Cardiac muscle cell (in vitro differentiated cells and primary cell): ENCODE measurements at regions not wholly inside any gene's neighbourhood (a gene's known extent, or its start where the extent isn't known, plus 50 kb on each side); places are given as distances from the start of the nearest gene placed in this dataset.

ENCODE experiments used
- DNase-seq, 2 donors: peaks; one replicate each; pipeline versions ENCODE4 v3.0.0 to v3.0.0-alpha.2; 2010 to 2017; ENCODE audit warnings: low read depth in 1 of 2, low spot score in 1 of 2
- H3K27ac ChIP-seq: fragments of 200-600 bp; sonication (generic); 2 replicates; pipeline ENCODE4 v1.5.1; 2016
- H3K27me3 ChIP-seq: fragments of 200-600 bp; sonication (generic); 2 replicates; pipeline ENCODE4 v1.6.0; 2016; ENCODE audit warnings: control low read depth
- H3K36me3 ChIP-seq: fragments of 200-600 bp; sonication (generic); 2 replicates; pipeline ENCODE4 v1.5.1; 2016; ENCODE audit warnings: control low read depth
- H3K4me1 ChIP-seq: fragments of 200-600 bp; sonication (generic); 2 replicates; pipeline ENCODE4 v1.8.1; 2017; ENCODE audit warnings: low read depth, mild to moderate bottlenecking, mixed run types
- H3K4me3 ChIP-seq: fragments of 200-600 bp; sonication (generic); 2 replicates; pipeline ENCODE4 v1.5.1; 2016; ENCODE audit warnings: mild to moderate bottlenecking
- H3K9me3 ChIP-seq: fragments of 200-600 bp; sonication (generic); 2 replicates; pipeline ENCODE4 v1.5.1; 2017; ENCODE audit warnings: low read depth, mild to moderate bottlenecking, control low read depth
- CTCF ChIP-seq: IDR thresholded peaks from 2 replicates; pipeline ENCODE4 v1.5.1; 2012; ENCODE audit warnings: low read depth, mild to moderate bottlenecking, low read length

GRCh38 chr6:43949551-43949991 is 177.7 kb downstream of the MRPL14 start:
- H3K4me3 ChIP-seq, result no peak overlapping the region
- no peaks in the 10 kb centered on the region for H3K9me3 ChIP-seq
- peak in 1 of 2 donors; percentile 52 for DNase-seq
- peaks cover 28% of the 10 kb centered on the region for H3K4me1 ChIP-seq
- no peaks in the 10 kb centered on the region for H3K36me3 ChIP-seq
- peak overlapping the region; percentile 50 for H3K27ac ChIP-seq
- no peak for TF ChIP-seq CTCF
- H3K27me3 ChIP-seq, result no peaks in the 10 kb centered on the region

GRCh38 chr6:43948527-43949485 is 178.4 kb downstream of the MRPL14 start:
- H3K4me1 ChIP-seq, result peaks cover 32% of the 10 kb centered on the region
- peak in 1 of 2 donors; percentile 84 for DNase-seq
- H3K9me3 ChIP-seq, result no peaks in the 10 kb centered on the region
- H3K36me3 ChIP-seq, result no peaks in the 10 kb centered on the region
- no peak overlapping the region for H3K4me3 ChIP-seq
- no peaks in the 10 kb centered on the region for H3K27me3 ChIP-seq
- H3K27ac ChIP-seq, result peak overlapping the region; percentile 50
- no peak for TF ChIP-seq CTCF

GRCh38 chr6:43947860-43948259 is 177.8 kb downstream of the VEGFA start:
- H3K4me1 ChIP-seq, result peaks cover 33% of the 10 kb centered on the region
- DNase-seq, result no peak
- no peaks in the 10 kb centered on the region for H3K36me3 ChIP-seq
- no peak for TF ChIP-seq CTCF
- H3K9me3 ChIP-seq, result no peaks in the 10 kb centered on the region
- no peak overlapping the region for H3K4me3 ChIP-seq
- H3K27ac ChIP-seq, result no peak overlapping the region
- H3K27me3 ChIP-seq, result no peaks in the 10 kb centered on the region

GRCh38 chr6:43946641-43947363 is 176.8 kb downstream of the VEGFA start:
- Histone ChIP-seq H3K27me3 (no peaks in the 10 kb centered on the region), H3K36me3 (no peaks in the 10 kb centered on the region), H3K4me3 (no peak overlapping the region), H3K4me1 (peaks cover 37% of the 10 kb centered on the region), H3K9me3 (no peaks in the 10 kb centered on the region), H3K27ac (no peak overlapping the region)
- no peak for DNase-seq
- TF ChIP-seq CTCF, result no peak

GRCh38 chr6:43945768-43946080 is 175.7 kb downstream of the VEGFA start:
- no peaks in the 10 kb centered on the region for H3K36me3 ChIP-seq
- H3K27ac ChIP-seq, result no peak overlapping the region
- H3K4me3 ChIP-seq, result no peak overlapping the region
- no peak for DNase-seq
- no peaks in the 10 kb centered on the region for H3K9me3 ChIP-seq
- no peaks in the 10 kb centered on the region for H3K27me3 ChIP-seq
- TF ChIP-seq CTCF, result no peak
- peaks cover 34% of the 10 kb centered on the region for H3K4me1 ChIP-seq
